Keratinocyte (primary cell): ENCODE measurements at regions not wholly inside any gene's neighbourhood (a gene's known extent, or its start where the extent isn't known, plus 50 kb on each side); places are given as distances from the start of the nearest gene placed in this dataset.

Source experiments
- DNase-seq: peaks from one replicate; pipeline ENCODE4 v3.0.0-alpha.2; 2011; ENCODE audit warnings: low read depth, missing footprints, low spot score
- FAIRE-seq: peaks from 2 replicates; lab custom pipeline; 2011; peaks lifted over from hg19 to GRCh38; lab: Jason Lieb, UNC
- H2AFZ ChIP-seq: 2 replicates; pipeline ENCODE4 v1.6.0; 2012; ENCODE audit warnings: low read length, control low read depth, inconsistent platforms; ENCODE audit not compliant: control insufficient read depth
- H3K27ac ChIP-seq: 2 replicates; pipeline ENCODE4 v1.5.1; 2011; ENCODE audit warnings: low read length; ENCODE audit not compliant: control insufficient read depth, insufficient read depth
- H3K27me3 ChIP-seq: 3 replicates; pipeline ENCODE4 v1.6.0; 2011; ENCODE audit warnings: low read length; ENCODE audit not compliant: control insufficient read depth, insufficient read depth; ENCODE audit errors: extremely low read depth
- H3K36me3 ChIP-seq, 2 experiments: 2 replicates in 1 of 2; 3 replicates in 1 of 2; pipeline ENCODE4 v1.5.1; 2011; ENCODE audit warnings: low read length in 2 of 2, mild to moderate bottlenecking in 1 of 2; ENCODE audit not compliant: control insufficient read depth in 2 of 2, insufficient read depth in 2 of 2; ENCODE audit errors: extremely low read depth in 1 of 2
- H3K4me1 ChIP-seq: 3 replicates; pipeline ENCODE4 v1.5.1; 2011; ENCODE audit warnings: low read length; ENCODE audit not compliant: control insufficient read depth, insufficient read depth; ENCODE audit errors: extremely low read depth
- H3K4me2 ChIP-seq: 3 replicates; pipeline ENCODE4 v1.6.0; 2011; ENCODE audit warnings: low read depth, low read length; ENCODE audit not compliant: control insufficient read depth, insufficient read depth; ENCODE audit errors: extremely low read depth
- H3K4me3 ChIP-seq, 3 experiments: fragments of 200-600 bp in 1 of 3; sonication (generic) in 1 of 3; 2 replicates in 2 of 3; 3 replicates in 1 of 3; pipeline ENCODE4 v1.5.1; 2011 to 2016; ENCODE audit warnings: low read length in 3 of 3, mild to moderate bottlenecking in 3 of 3, control low read depth in 2 of 3, inconsistent platforms in 1 of 3, low read depth in 1 of 3, mixed read lengths in 1 of 3, mixed run types in 1 of 3, moderate library complexity in 1 of 3; ENCODE audit not compliant: control insufficient read depth in 2 of 3, insufficient read depth in 2 of 3; ENCODE audit errors: extremely low read depth in 1 of 3
- H3K79me2 ChIP-seq: 2 replicates; pipeline ENCODE4 v1.6.0; 2012; ENCODE audit warnings: low read length; ENCODE audit not compliant: control insufficient read depth, insufficient read depth
- H3K9ac ChIP-seq: 3 replicates; pipeline ENCODE4 v1.6.0; 2011; ENCODE audit warnings: low read length; ENCODE audit not compliant: control insufficient read depth, insufficient read depth; ENCODE audit errors: extremely low read depth
- H3K9me1 ChIP-seq: 3 replicates; pipeline ENCODE4 v1.6.0; 2011; ENCODE audit warnings: low read length; ENCODE audit not compliant: control insufficient read depth, insufficient read depth; ENCODE audit errors: extremely low read depth
- H3K9me3 ChIP-seq: 2 replicates; pipeline ENCODE4 v1.5.1; 2012; ENCODE audit warnings: low read depth, low read length; ENCODE audit not compliant: control insufficient read depth
- H4K20me1 ChIP-seq: 3 replicates; pipeline ENCODE4 v1.6.0; 2011; ENCODE audit warnings: low read length; ENCODE audit not compliant: control insufficient read depth, insufficient read depth; ENCODE audit errors: extremely low read depth
- EZH2 ChIP-seq: IDR thresholded peaks from one replicate; pipeline ENCODE4 v1.6.1; 2012; ENCODE audit warnings: inconsistent platforms, mild to moderate bottlenecking, low read length, moderate library complexity
- dilution Hi-C: fragments of 300-500 bp; cut with MboI; formaldehyde crosslinking; loops from one replicate; pipeline ENCODE4 v1.7.0; 2020; ENCODE audit warnings: low sequenced_read_pairs; ENCODE audit not compliant: extremely low pct_ligation_motif_present
- TF ChIP-seq, protein P1 (sequence below), 3 experiments: IDR thresholded peaks in 1 of 3; conservative IDR thresholded peaks in 1 of 3; optimal IDR thresholded peaks in 1 of 3; 2 replicates in 2 of 3; 3 replicates in 1 of 3; pipeline versions ENCODE3 to v1.5.1; 2011; ENCODE audit warnings: low read length in 3 of 3, mild to moderate bottlenecking in 3 of 3, moderate library complexity in 2 of 3, control low read depth in 1 of 3, inconsistent platforms in 1 of 3; ENCODE audit not compliant: insufficient read depth in 2 of 3; ENCODE audit errors: extremely low read depth in 1 of 3

DNA sequence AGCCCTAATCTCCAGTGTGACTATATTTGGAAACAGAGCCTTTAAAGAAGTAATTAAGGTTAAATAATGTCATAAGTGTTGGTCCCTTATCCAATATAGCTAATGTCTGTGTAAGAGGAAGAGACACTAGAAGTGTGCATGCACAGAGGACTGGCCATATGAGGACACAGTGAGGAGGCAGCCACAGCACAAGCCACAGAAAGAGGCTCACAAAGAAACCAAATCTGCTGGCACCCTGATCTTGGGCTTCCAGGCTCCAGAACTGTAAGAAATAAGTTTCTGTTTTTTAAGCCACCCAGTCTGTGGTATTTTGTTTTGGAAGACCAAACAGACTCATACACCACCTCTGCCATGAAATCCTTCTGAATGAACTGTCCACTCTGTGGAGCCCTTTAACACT, 186.4 kb upstream of the SLC39A10 start:
- FAIRE-seq (no peak), DNase-seq (no peak)
- dilution Hi-C loops, result no loop called here
- Histone ChIP-seq H2AFZ (no peak overlapping the region), H3K9me3 (no peaks in the 10 kb centered on the region), H3K27ac (no peak overlapping the region), H3K79me2 (no peaks in the 10 kb centered on the region), H3K27me3 (no peaks in the 10 kb centered on the region), H3K4me2 (no peak overlapping the region), H3K36me3 (no peaks in the 10 kb centered on the region), H3K9ac (no peak overlapping the region), H4K20me1 (no peaks in the 10 kb centered on the region), H3K4me3 (no peak overlapping the region), H3K4me1 (no peaks in the 10 kb centered on the region), H3K9me1 (no peaks in the 10 kb centered on the region)
- TF ChIP-seq, protein P1, sequence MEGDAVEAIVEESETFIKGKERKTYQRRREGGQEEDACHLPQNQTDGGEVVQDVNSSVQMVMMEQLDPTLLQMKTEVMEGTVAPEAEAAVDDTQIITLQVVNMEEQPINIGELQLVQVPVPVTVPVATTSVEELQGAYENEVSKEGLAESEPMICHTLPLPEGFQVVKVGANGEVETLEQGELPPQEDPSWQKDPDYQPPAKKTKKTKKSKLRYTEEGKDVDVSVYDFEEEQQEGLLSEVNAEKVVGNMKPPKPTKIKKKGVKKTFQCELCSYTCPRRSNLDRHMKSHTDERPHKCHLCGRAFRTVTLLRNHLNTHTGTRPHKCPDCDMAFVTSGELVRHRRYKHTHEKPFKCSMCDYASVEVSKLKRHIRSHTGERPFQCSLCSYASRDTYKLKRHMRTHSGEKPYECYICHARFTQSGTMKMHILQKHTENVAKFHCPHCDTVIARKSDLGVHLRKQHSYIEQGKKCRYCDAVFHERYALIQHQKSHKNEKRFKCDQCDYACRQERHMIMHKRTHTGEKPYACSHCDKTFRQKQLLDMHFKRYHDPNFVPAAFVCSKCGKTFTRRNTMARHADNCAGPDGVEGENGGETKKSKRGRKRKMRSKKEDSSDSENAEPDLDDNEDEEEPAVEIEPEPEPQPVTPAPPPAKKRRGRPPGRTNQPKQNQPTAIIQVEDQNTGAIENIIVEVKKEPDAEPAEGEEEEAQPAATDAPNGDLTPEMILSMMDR (optimal IDR thresholded peaks at IDR 0.05 in 1 of 3, IDR thresholded peaks at IDR 0.05 in 1 of 3, conservative IDR thresholded peaks at IDR 0.05 in 1 of 3; ENCODE audit: extremely low read depth in 1 of 3, insufficient read depth in 2 of 3, low read length in 3 of 3), result no peak
- TF ChIP-seq EZH2, result no peak

DNA sequence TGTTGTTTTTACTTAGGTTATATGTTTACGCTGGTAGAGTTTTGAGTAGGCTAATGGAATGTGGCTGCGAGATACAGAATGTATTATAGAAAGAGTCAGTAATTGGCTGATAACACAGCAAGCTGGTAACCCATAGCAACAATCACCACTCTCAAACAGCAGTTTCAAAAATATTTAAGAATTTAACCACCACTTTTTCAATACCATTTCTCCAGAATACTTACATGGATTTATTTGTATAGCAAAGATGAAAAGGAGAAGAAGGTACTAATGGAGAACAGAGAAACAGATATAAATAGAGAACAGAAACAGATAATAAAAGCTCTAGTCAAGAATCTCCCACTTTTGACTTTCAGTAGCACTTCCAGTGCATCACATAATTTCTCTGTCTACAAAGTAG, 188.3 kb upstream of the SLC39A10 start:
- no peak overlapping the region for H3K9ac ChIP-seq
- H3K27me3 ChIP-seq, result no peaks in the 10 kb centered on the region
- H3K9me1 ChIP-seq, result no peaks in the 10 kb centered on the region
- no peaks in the 10 kb centered on the region for H4K20me1 ChIP-seq
- no peaks in the 10 kb centered on the region for H3K36me3 ChIP-seq
- DNase-seq (no peak), FAIRE-seq (no peak)
- dilution Hi-C loops, result no loop called here
- H3K4me1 ChIP-seq, result no peaks in the 10 kb centered on the region
- H3K4me2 ChIP-seq, result no peak overlapping the region
- H2AFZ ChIP-seq, result no peak overlapping the region
- H3K9me3 ChIP-seq, result no peaks in the 10 kb centered on the region
- H3K27ac ChIP-seq, result no peak overlapping the region
- H3K4me3 ChIP-seq, result no peak overlapping the region
- TF ChIP-seq EZH2, result no peak
- TF ChIP-seq, protein P1 (optimal IDR thresholded peaks at IDR 0.05 in 1 of 3, IDR thresholded peaks at IDR 0.05 in 1 of 3, conservative IDR thresholded peaks at IDR 0.05 in 1 of 3; ENCODE audit: extremely low read depth in 1 of 3, insufficient read depth in 2 of 3, low read length in 3 of 3), result no peak
- H3K79me2 ChIP-seq, result no peaks in the 10 kb centered on the region
